Spleen (tissue), 7 donors: ENCODE measurements at regions not wholly inside any gene's neighbourhood (a gene's known extent, or its start where the extent isn't known, plus 50 kb on each side); places are given as distances from the start of the nearest gene placed in this dataset.

ENCODE experiments used
- POLR2AphosphoS5 ChIP-seq, 3 donors: sonication (generic); formaldehyde crosslinking; IDR thresholded peaks; one replicate each; pipeline ENCODE4 v1.5.1; 2017; ENCODE audit warnings: antibody characterized with exemption in 3 of 3
- TF ChIP-seq, protein P1 (sequence below), 11 experiments: fragments of 200-600 bp in 7 of 11; fragments of 450-650 bp in 4 of 11; sonication (generic) in 4 of 11; IDR thresholded peaks in 8 of 11; conservative IDR thresholded peaks in 3 of 11; 1 replicate in 7 of 11; 2 replicates in 4 of 11; pipeline versions ENCODE4 v1.4.0 to v1.8.0; 2016 to 2021; ENCODE audit warnings: antibody characterized with exemption in 11 of 11, inconsistent platforms in 4 of 11, mild to moderate bottlenecking in 1 of 11
- donor health status: DM: no; HTN: no; CAD: no; lungs with moderate emphysema.
- donor health status: DM: no; HTN: no; CAD: no.
- donor health status: DM: no; HTN: no; CAD: no.

GRCh38 chr3:101150504-101150903, 157.3 kb upstream of the ABI3BP start:
- TF ChIP-seq, protein P1, sequence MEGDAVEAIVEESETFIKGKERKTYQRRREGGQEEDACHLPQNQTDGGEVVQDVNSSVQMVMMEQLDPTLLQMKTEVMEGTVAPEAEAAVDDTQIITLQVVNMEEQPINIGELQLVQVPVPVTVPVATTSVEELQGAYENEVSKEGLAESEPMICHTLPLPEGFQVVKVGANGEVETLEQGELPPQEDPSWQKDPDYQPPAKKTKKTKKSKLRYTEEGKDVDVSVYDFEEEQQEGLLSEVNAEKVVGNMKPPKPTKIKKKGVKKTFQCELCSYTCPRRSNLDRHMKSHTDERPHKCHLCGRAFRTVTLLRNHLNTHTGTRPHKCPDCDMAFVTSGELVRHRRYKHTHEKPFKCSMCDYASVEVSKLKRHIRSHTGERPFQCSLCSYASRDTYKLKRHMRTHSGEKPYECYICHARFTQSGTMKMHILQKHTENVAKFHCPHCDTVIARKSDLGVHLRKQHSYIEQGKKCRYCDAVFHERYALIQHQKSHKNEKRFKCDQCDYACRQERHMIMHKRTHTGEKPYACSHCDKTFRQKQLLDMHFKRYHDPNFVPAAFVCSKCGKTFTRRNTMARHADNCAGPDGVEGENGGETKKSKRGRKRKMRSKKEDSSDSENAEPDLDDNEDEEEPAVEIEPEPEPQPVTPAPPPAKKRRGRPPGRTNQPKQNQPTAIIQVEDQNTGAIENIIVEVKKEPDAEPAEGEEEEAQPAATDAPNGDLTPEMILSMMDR (IDR thresholded peaks at IDR 0.05 in 8 of 11, conservative IDR thresholded peaks at IDR 0.05 in 3 of 11), result no peak
- TF ChIP-seq POLR2AphosphoS5 (IDR thresholded peaks at IDR 0.05), result no peak
